ENCODE measurements at regions not wholly inside any gene's neighbourhood (a gene's known extent, or its start where the extent isn't known, plus 50 kb on each side); places are given as distances from the start of the nearest gene placed in this dataset.

GRCh38 chr13:88303157-88303556, 632.0 kb downstream of the SLITRK5 start:
- Mint-ChIP-seq H3K27me3 (ENCODE audit: low read depth) (no peaks in the 10 kb centered on the region), H3K27ac (no peak overlapping the region), H3K4me1 (peaks cover 4% of the 10 kb centered on the region; the same call in 1 of the 2 replicates), H3K4me3 (no peak overlapping the region), H3K9me3 (peaks cover 25% of the 10 kb centered on the region), H3K36me3 (peaks cover 24% of the 10 kb centered on the region)
- ChIA-PET CTCF (no interaction called here), POLR2A (no interaction called here)
- ATAC-seq (no peak), DNase-seq (ENCODE audit: low spot score) (no peak)
- TF ChIP-seq, protein P1, sequence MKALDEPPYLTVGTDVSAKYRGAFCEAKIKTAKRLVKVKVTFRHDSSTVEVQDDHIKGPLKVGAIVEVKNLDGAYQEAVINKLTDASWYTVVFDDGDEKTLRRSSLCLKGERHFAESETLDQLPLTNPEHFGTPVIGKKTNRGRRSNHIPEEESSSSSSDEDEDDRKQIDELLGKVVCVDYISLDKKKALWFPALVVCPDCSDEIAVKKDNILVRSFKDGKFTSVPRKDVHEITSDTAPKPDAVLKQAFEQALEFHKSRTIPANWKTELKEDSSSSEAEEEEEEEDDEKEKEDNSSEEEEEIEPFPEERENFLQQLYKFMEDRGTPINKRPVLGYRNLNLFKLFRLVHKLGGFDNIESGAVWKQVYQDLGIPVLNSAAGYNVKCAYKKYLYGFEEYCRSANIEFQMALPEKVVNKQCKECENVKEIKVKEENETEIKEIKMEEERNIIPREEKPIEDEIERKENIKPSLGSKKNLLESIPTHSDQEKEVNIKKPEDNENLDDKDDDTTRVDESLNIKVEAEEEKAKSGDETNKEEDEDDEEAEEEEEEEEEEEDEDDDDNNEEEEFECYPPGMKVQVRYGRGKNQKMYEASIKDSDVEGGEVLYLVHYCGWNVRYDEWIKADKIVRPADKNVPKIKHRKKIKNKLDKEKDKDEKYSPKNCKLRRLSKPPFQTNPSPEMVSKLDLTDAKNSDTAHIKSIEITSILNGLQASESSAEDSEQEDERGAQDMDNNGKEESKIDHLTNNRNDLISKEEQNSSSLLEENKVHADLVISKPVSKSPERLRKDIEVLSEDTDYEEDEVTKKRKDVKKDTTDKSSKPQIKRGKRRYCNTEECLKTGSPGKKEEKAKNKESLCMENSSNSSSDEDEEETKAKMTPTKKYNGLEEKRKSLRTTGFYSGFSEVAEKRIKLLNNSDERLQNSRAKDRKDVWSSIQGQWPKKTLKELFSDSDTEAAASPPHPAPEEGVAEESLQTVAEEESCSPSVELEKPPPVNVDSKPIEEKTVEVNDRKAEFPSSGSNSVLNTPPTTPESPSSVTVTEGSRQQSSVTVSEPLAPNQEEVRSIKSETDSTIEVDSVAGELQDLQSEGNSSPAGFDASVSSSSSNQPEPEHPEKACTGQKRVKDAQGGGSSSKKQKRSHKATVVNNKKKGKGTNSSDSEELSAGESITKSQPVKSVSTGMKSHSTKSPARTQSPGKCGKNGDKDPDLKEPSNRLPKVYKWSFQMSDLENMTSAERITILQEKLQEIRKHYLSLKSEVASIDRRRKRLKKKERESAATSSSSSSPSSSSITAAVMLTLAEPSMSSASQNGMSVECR (CRISPR knock-in tag; IDR thresholded peaks at IDR 0.05; ENCODE audit: borderline replicate concordance) = no peak
- TF ChIP-seq GTF2I (CRISPR knock-in tag; conservative IDR thresholded peaks at IDR 0.05) (no peak), JAZF1 (CRISPR knock-in tag; IDR thresholded peaks at IDR 0.05) (no peak), ZNF416 (CRISPR knock-in tag; IDR thresholded peaks at IDR 0.05) (no peak), SOX15 (CRISPR knock-in tag; IDR thresholded peaks at IDR 0.05) (no peak), ZNF138 (CRISPR knock-in tag; conservative IDR thresholded peaks at IDR 0.05) (no peak), TP53 (CRISPR knock-in tag; IDR thresholded peaks at IDR 0.05) (no peak), TEAD1 (CRISPR knock-in tag; IDR thresholded peaks at IDR 0.05) (no peak), CREB1 (CRISPR knock-in tag; IDR thresholded peaks at IDR 0.05) (no peak), ZNF263 (CRISPR knock-in tag; IDR thresholded peaks at IDR 0.05; ENCODE audit: low read depth) (no peak)
- TF ChIP-seq, protein P2, sequence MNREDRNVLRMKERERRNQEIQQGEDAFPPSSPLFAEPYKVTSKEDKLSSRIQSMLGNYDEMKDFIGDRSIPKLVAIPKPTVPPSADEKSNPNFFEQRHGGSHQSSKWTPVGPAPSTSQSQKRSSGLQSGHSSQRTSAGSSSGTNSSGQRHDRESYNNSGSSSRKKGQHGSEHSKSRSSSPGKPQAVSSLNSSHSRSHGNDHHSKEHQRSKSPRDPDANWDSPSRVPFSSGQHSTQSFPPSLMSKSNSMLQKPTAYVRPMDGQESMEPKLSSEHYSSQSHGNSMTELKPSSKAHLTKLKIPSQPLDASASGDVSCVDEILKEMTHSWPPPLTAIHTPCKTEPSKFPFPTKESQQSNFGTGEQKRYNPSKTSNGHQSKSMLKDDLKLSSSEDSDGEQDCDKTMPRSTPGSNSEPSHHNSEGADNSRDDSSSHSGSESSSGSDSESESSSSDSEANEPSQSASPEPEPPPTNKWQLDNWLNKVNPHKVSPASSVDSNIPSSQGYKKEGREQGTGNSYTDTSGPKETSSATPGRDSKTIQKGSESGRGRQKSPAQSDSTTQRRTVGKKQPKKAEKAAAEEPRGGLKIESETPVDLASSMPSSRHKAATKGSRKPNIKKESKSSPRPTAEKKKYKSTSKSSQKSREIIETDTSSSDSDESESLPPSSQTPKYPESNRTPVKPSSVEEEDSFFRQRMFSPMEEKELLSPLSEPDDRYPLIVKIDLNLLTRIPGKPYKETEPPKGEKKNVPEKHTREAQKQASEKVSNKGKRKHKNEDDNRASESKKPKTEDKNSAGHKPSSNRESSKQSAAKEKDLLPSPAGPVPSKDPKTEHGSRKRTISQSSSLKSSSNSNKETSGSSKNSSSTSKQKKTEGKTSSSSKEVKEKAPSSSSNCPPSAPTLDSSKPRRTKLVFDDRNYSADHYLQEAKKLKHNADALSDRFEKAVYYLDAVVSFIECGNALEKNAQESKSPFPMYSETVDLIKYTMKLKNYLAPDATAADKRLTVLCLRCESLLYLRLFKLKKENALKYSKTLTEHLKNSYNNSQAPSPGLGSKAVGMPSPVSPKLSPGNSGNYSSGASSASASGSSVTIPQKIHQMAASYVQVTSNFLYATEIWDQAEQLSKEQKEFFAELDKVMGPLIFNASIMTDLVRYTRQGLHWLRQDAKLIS (CRISPR knock-in tag; IDR thresholded peaks at IDR 0.05; ENCODE audit: borderline replicate concordance) = no peak

DNA sequence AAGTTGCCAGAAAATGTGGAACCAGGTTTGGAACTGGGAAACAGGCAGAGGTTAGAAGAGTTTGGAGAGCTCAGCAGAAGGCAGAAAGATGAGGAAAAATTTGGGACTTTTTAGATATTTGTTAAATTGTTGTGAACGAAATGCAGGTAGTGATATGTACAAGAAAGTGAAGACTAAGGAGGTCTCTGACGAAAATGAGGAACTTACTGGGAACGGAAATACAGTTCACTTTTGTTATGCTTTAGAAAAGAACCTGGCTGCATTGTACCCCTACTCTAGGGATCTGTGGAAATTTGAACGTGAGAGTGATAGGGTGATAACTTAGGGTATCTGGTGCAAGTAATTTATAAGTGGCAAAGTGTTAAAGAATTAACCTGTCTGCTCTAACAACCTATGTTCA, 632.4 kb downstream of the SLITRK5 start:
- Mint-ChIP-seq H3K36me3 (peaks cover 24% of the 10 kb centered on the region), H3K27me3 (ENCODE audit: low read depth) (no peaks in the 10 kb centered on the region), H3K4me3 (no peak overlapping the region), H3K9me3 (peaks cover 25% of the 10 kb centered on the region), H3K4me1 (peaks cover 4% of the 10 kb centered on the region; the same call in 1 of the 2 replicates), H3K27ac (no peak overlapping the region)
- TF ChIP-seq NR1H2 (CRISPR knock-in tag; IDR thresholded peaks at IDR 0.05) (no peak), PREB (CRISPR knock-in tag; IDR thresholded peaks at IDR 0.05; ENCODE audit: borderline replicate concordance) (no peak), ZNF396 (CRISPR knock-in tag; IDR thresholded peaks at IDR 0.05; ENCODE audit: borderline replicate concordance) (no peak), IRF1 (CRISPR knock-in tag; IDR thresholded peaks at IDR 0.05) (no peak), TP53 (CRISPR knock-in tag; IDR thresholded peaks at IDR 0.05) (no peak), CREM (CRISPR knock-in tag; IDR thresholded peaks at IDR 0.05) (no peak), ZNF232 (CRISPR knock-in tag; IDR thresholded peaks at IDR 0.05) (no peak), CBFB (CRISPR knock-in tag; IDR thresholded peaks at IDR 0.05; ENCODE audit: low read depth) (no peak), SMAD4 (CRISPR knock-in tag; IDR thresholded peaks at IDR 0.05) (no peak)
- TF ChIP-seq, protein P3, sequence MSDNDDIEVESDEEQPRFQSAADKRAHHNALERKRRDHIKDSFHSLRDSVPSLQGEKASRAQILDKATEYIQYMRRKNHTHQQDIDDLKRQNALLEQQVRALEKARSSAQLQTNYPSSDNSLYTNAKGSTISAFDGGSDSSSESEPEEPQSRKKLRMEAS (CRISPR knock-in tag; IDR thresholded peaks at IDR 0.05) = no peak
- ChIA-PET CTCF (no interaction called here), POLR2A (no interaction called here)
- ATAC-seq = no peak
- no peak for DNase-seq (ENCODE audit: low spot score)
